SK-N-SH (cell line): ENCODE measurements at regions not wholly inside any gene's neighbourhood (a gene's known extent, or its start where the extent isn't known, plus 50 kb on each side); places are given as distances from the start of the nearest gene placed in this dataset.

Source experiments
- CTCF ChIA-PET: fragments of 300-600, 350-600 bp; formaldehyde crosslinking; extraction: SDS; loops from one replicate; lab custom pipeline; 2021; lab: Yijun Ruan, JAX
- POLR2A ChIA-PET: fragments of 350-600 bp; sonication (Branson Sonifier 250); formaldehyde crosslinking; extraction: SDS; loops from one replicate; lab custom pipeline; 2020; ENCODE audit warnings: antibody characterized with exemption, inconsistent platforms; lab: Yijun Ruan, JAX
- DNase-seq: peaks from one replicate; pipeline ENCODE4 v3.0.0; 2012
- H2AFZ ChIP-seq: fragments of 200-600 bp; sonication (generic); 2 replicates; pipeline ENCODE4 v1.8.1; 2016; ENCODE audit warnings: antibody characterized with exemption, mild to moderate bottlenecking, low read depth
- H3F3A ChIP-seq: fragments of 200-600 bp; sonication (generic); replicated peaks from 2 replicates; pipeline ENCODE3; 2016; ENCODE audit warnings: antibody characterized with exemption, mild to moderate bottlenecking; ENCODE audit not compliant: insufficient read depth
- H3K27ac ChIP-seq, 2 experiments: fragments of 200-500 bp in 1 of 2; fragments of 200-600 bp in 1 of 2; sonication (Bioruptor generic) in 1 of 2; sonication (generic), shearing (Covaris generic) in 1 of 2; 2 replicates each; pipeline versions ENCODE4 v1.5.1 to v1.6.1; 2014 to 2016; ENCODE audit warnings: low read depth in 2 of 2, inconsistent platforms in 1 of 2, low read length in 1 of 2, mild to moderate bottlenecking in 1 of 2, mixed read lengths in 1 of 2
- H3K27me3 ChIP-seq: fragments of 200-600 bp; sonication (generic), shearing (Covaris generic); 2 replicates; pipeline ENCODE4 v1.6.1; 2016; ENCODE audit warnings: mixed run types; ENCODE audit not compliant: insufficient read depth
- H3K36me3 ChIP-seq, 2 experiments: fragments of 200-500 bp in 1 of 2; fragments of 200-600 bp in 1 of 2; sonication (Bioruptor generic) in 1 of 2; sonication (generic) in 1 of 2; replicated peaks in 1 of 2; 2 replicates each; pipeline versions ENCODE3 to v1.5.1; 2014 to 2016; ENCODE audit warnings: low read length in 1 of 2, mild to moderate bottlenecking in 1 of 2; ENCODE audit not compliant: insufficient read depth in 2 of 2, control insufficient read depth in 1 of 2
- H3K4me1 ChIP-seq, 2 experiments: fragments of 200-500 bp in 1 of 2; fragments of 200-600 bp in 1 of 2; sonication (Bioruptor generic) in 1 of 2; sonication (generic), shearing (Covaris generic) in 1 of 2; 2 replicates each; pipeline versions ENCODE4 v1.5.1 to v1.6.1; 2014 to 2016; ENCODE audit warnings: low read depth in 1 of 2, low read length in 1 of 2, mixed run types in 1 of 2; ENCODE audit not compliant: insufficient read depth in 2 of 2, control insufficient read depth in 1 of 2
- H3K4me2 ChIP-seq: fragments of 200-600 bp; sonication (generic), shearing (Covaris generic); 2 replicates; pipeline ENCODE4 v1.6.1; 2017; ENCODE audit warnings: mixed run types
- H3K4me3 ChIP-seq, 2 experiments: fragments of 200-500 bp in 1 of 2; fragments of 200-600 bp in 1 of 2; sonication (Bioruptor generic) in 1 of 2; sonication (generic), shearing (Covaris generic) in 1 of 2; 2 replicates each; pipeline versions ENCODE4 v1.5.1 to v1.8.1; 2014 to 2016; ENCODE audit warnings: low read depth in 2 of 2, inconsistent platforms in 1 of 2, low read length in 1 of 2, mild to moderate bottlenecking in 1 of 2, mixed read lengths in 1 of 2, moderate library complexity in 1 of 2
- H3K79me2 ChIP-seq: fragments of 200-600 bp; sonication (generic); 2 replicates; pipeline ENCODE4 v1.8.1; 2017; ENCODE audit warnings: mild to moderate bottlenecking; ENCODE audit not compliant: insufficient read depth
- H3K9ac ChIP-seq: fragments of 200-600 bp; sonication (generic); 2 replicates; pipeline ENCODE4 v1.6.1; 2017; ENCODE audit warnings: mixed run types
- H3K9me2 ChIP-seq: fragments of 200-600 bp; sonication (generic); 2 replicates; pipeline ENCODE4 v1.6.1; 2017; ENCODE audit warnings: mixed run types
- H3K9me3 ChIP-seq: fragments of 200-600 bp; sonication (generic); 2 replicates; pipeline ENCODE4 v1.6.1; 2017; ENCODE audit warnings: mixed run types, mild to moderate bottlenecking, moderate library complexity
- H4K20me1 ChIP-seq: fragments of 200-600 bp; sonication (generic); 2 replicates; pipeline ENCODE4 v1.6.1; 2017; ENCODE audit warnings: mild to moderate bottlenecking, mixed run types; ENCODE audit not compliant: insufficient read depth
- ELF1 ChIP-seq: IDR thresholded peaks from 2 replicates; pipeline ENCODE4 v1.4.0; 2012
- EP300 ChIP-seq, 2 experiments: IDR thresholded peaks; 2 replicates each; pipeline versions ENCODE4 v1.4.0 to v1.6.1; 2012; ENCODE audit warnings: borderline replicate concordance in 1 of 2, low read depth in 1 of 2, low read length in 1 of 2
- FOXJ3 ChIP-seq: sonication (generic); formaldehyde crosslinking; IDR thresholded peaks from 2 replicates; pipeline ENCODE4 v1.5.1; 2020; ENCODE audit warnings: mild to moderate bottlenecking, missing genetic modification reagents
- GATA2 ChIP-seq: sonication (generic); formaldehyde crosslinking; IDR thresholded peaks from 2 replicates; pipeline ENCODE4 v1.5.0; 2020; ENCODE audit warnings: mild to moderate bottlenecking, missing genetic modification reagents
- IRF3 ChIP-seq: fragments of 150-350 bp; IDR thresholded peaks from 2 replicates; pipeline ENCODE4 v1.6.1; 2016; ENCODE audit warnings: mild to moderate bottlenecking, low read depth, low read length
- JUND ChIP-seq: IDR thresholded peaks from 2 replicates; pipeline ENCODE4 v1.4.0; 2012
- MEF2A ChIP-seq: IDR thresholded peaks from 2 replicates; pipeline ENCODE4 v1.4.0; 2012; ENCODE audit warnings: low read depth, borderline replicate concordance
- NFIC ChIP-seq: IDR thresholded peaks from 2 replicates; pipeline ENCODE4 v1.4.0; 2012; ENCODE audit warnings: borderline replicate concordance
- NRF1 ChIP-seq: IDR thresholded peaks from 2 replicates; pipeline ENCODE4 v1.6.1; 2012; ENCODE audit warnings: low read depth, mild to moderate bottlenecking, low read length
- PBX3 ChIP-seq: IDR thresholded peaks from 2 replicates; pipeline ENCODE4; 2012
- POLR2AphosphoS5 ChIP-seq: IDR thresholded peaks from 2 replicates; pipeline ENCODE4 v1.6.1; 2012; ENCODE audit warnings: low read depth, low read length
- RAD21 ChIP-seq: IDR thresholded peaks from 2 replicates; pipeline ENCODE4 v1.6.1; 2012; ENCODE audit warnings: mild to moderate bottlenecking, low read length
- RCOR1 ChIP-seq: fragments of 150-350 bp; IDR thresholded peaks from 2 replicates; pipeline ENCODE4 v1.6.1; 2017; ENCODE audit warnings: antibody characterized with exemption, low read length
- RXRA ChIP-seq: IDR thresholded peaks from 2 replicates; pipeline ENCODE4 v1.4.0; 2012; ENCODE audit warnings: low read depth, mild to moderate bottlenecking, borderline replicate concordance
- SIN3A ChIP-seq: IDR thresholded peaks from 2 replicates; pipeline ENCODE4 v1.6.1; 2012; ENCODE audit warnings: low read depth, mild to moderate bottlenecking, low read length, moderate library complexity, borderline replicate concordance
- SMC3 ChIP-seq: IDR thresholded peaks from 2 replicates; pipeline ENCODE4 v1.6.1; 2012; ENCODE audit warnings: low read depth, low read length, improper control_type of control experiment
- TAF1 ChIP-seq: IDR thresholded peaks from 2 replicates; pipeline ENCODE4 v1.6.1; 2012; ENCODE audit warnings: low read depth, mild to moderate bottlenecking, low read length, moderate library complexity, borderline replicate concordance
- TCF12 ChIP-seq: IDR thresholded peaks from 2 replicates; pipeline ENCODE4 v1.4.0; 2012
- TEAD4 ChIP-seq: IDR thresholded peaks from 2 replicates; pipeline ENCODE4 v1.4.0; 2012; ENCODE audit warnings: mild to moderate bottlenecking, borderline replicate concordance; ENCODE audit not compliant: insufficient read depth
- USF1 ChIP-seq: IDR thresholded peaks from 2 replicates; pipeline ENCODE4 v1.4.0; 2012; ENCODE audit warnings: low read depth, borderline replicate concordance
- YY1 ChIP-seq: IDR thresholded peaks from 2 replicates; pipeline ENCODE4 v1.4.0; 2012; ENCODE audit warnings: low read depth, mild to moderate bottlenecking
- ZBTB33 ChIP-seq: IDR thresholded peaks from 2 replicates; pipeline ENCODE4 v1.4.0; 2012; ENCODE audit warnings: low read depth, borderline replicate concordance
- WGBS: methylation state at CpG from one replicate; pipeline ENCODE4 v1.1.6; 2017; ENCODE audit warnings: low lambda C conversion rate; 5-methylcytosine and 5-hydroxymethylcytosine counted together

GRCh38 chr3:81268526-81268925 lies 492.9 kb downstream of the GBE1 start (continued):
- no peak for TF ChIP-seq ZBTB33
- no peak for TF ChIP-seq IRF3
- TF ChIP-seq, all 33 proteins: peak for 0

GRCh38 chr3:81261996-81262395 lies 499.4 kb downstream of the GBE1 start:
- 84% methylated on average over 1 of the region's 1 CpG for WGBS
- no peak overlapping the region for H3K4me3 ChIP-seq
- no peaks in the 10 kb centered on the region for H3K9me2 ChIP-seq
- H3K4me1 ChIP-seq: no peaks in the 10 kb centered on the region; a peak in 1 of 4 replicates
- TF ChIP-seq JUND (no peak), EP300 (IDR thresholded peaks at IDR 0.05; ENCODE audit: borderline replicate concordance in 1 of 2, low read depth in 1 of 2, low read length in 1 of 2) (no peak), FOXJ3 (CRISPR knock-in tag) (no peak), ELF1 (no peak), TEAD4 (no peak), TAF1 (no peak), MEF2A (no peak), POLR2AphosphoS5 (no peak)
- TF ChIP-seq, all 33 proteins: peak for 0
- POLR2A ChIA-PET: no interaction called here
- Histone ChIP-seq H3K4me2 (no peak overlapping the region), H3K27me3 (no peaks in the 10 kb centered on the region), H3K79me2 (no peaks in the 10 kb centered on the region), H3K9me3 (no peaks in the 10 kb centered on the region), H3K36me3 (no peaks in the 10 kb centered on the region), H3F3A (peaks cover under 1% of the 10 kb centered on the region), H3K27ac (no peak overlapping the region), H2AFZ (no peak overlapping the region), H3K9ac (no peak overlapping the region), H4K20me1 (no peaks in the 10 kb centered on the region)
- DNase-seq: no peak
- CTCF ChIA-PET: no interaction called here

- ChIA-PET CTCF (no interaction called here), POLR2A (no interaction called here)
- H3F3A ChIP-seq: no peaks in the 10 kb centered on the region
- H4K20me1 ChIP-seq: no peaks in the 10 kb centered on the region
- no peaks in the 10 kb centered on the region for H3K27me3 ChIP-seq
- no peak overlapping the region for H3K4me3 ChIP-seq
- no peaks in the 10 kb centered on the region; a peak in 1 of 4 replicates for H3K4me1 ChIP-seq
- H3K36me3 ChIP-seq: no peaks in the 10 kb centered on the region
- H3K4me2 ChIP-seq: no peak overlapping the region
- no peak overlapping the region for H3K27ac ChIP-seq
- 72% methylated on average over 4 of the region's 4 CpGs for WGBS
- H3K9me2 ChIP-seq: no peaks in the 10 kb centered on the region
- no peak overlapping the region for H2AFZ ChIP-seq
- H3K9me3 ChIP-seq: no peaks in the 10 kb centered on the region
- H3K79me2 ChIP-seq: no peaks in the 10 kb centered on the region
- DNase-seq: no peak
- no peak for TF ChIP-seq NRF1
- no peak for TF ChIP-seq NFIC
- no peak for TF ChIP-seq TAF1
- no peak for TF ChIP-seq SMC3
- TF ChIP-seq RCOR1: no peak
- no peak for TF ChIP-seq SIN3A
- no peak for TF ChIP-seq RAD21
- no peak for TF ChIP-seq RXRA
- no peak for TF ChIP-seq JUND
- no peak for TF ChIP-seq YY1
- TF ChIP-seq TCF12: no peak
- no peak for TF ChIP-seq IRF3
- no peak for TF ChIP-seq USF1
- TF ChIP-seq GATA2 (CRISPR knock-in tag): no peak
- TF ChIP-seq PBX3: no peak
- no peak overlapping the region for H3K9ac ChIP-seq
Observed at GRCh38 chr3:81255463-81255862, 506.0 kb downstream of the GBE1 start.
